ENCODE measurements at regions not wholly inside any gene's neighbourhood (a gene's known extent, or its start where the extent isn't known, plus 50 kb on each side); places are given as distances from the start of the nearest gene placed in this dataset.

GRCh38 chr16:16991711-16992110 lies 479.0 kb downstream of the XYLT1 start:
- intact Hi-C loops (cut with DNase I; ENCODE audit: low total_unique reads): no loop called here
- DNase-seq (ENCODE audit: low spot score in 2 of 2): no peak
- no peak overlapping the region for H3K4me3 ChIP-seq (ENCODE audit: low read depth, poor library complexity, severe bottlenecking)
- 91 to 92% methylated on average over 4 of the region's 4 CpGs for WGBS, 2 donors
- TF ChIP-seq POLR2A (IDR thresholded peaks at IDR 0.05): no peak
- TF ChIP-seq, protein P1, sequence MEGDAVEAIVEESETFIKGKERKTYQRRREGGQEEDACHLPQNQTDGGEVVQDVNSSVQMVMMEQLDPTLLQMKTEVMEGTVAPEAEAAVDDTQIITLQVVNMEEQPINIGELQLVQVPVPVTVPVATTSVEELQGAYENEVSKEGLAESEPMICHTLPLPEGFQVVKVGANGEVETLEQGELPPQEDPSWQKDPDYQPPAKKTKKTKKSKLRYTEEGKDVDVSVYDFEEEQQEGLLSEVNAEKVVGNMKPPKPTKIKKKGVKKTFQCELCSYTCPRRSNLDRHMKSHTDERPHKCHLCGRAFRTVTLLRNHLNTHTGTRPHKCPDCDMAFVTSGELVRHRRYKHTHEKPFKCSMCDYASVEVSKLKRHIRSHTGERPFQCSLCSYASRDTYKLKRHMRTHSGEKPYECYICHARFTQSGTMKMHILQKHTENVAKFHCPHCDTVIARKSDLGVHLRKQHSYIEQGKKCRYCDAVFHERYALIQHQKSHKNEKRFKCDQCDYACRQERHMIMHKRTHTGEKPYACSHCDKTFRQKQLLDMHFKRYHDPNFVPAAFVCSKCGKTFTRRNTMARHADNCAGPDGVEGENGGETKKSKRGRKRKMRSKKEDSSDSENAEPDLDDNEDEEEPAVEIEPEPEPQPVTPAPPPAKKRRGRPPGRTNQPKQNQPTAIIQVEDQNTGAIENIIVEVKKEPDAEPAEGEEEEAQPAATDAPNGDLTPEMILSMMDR (IDR thresholded peaks at IDR 0.05): no peak

DNA sequence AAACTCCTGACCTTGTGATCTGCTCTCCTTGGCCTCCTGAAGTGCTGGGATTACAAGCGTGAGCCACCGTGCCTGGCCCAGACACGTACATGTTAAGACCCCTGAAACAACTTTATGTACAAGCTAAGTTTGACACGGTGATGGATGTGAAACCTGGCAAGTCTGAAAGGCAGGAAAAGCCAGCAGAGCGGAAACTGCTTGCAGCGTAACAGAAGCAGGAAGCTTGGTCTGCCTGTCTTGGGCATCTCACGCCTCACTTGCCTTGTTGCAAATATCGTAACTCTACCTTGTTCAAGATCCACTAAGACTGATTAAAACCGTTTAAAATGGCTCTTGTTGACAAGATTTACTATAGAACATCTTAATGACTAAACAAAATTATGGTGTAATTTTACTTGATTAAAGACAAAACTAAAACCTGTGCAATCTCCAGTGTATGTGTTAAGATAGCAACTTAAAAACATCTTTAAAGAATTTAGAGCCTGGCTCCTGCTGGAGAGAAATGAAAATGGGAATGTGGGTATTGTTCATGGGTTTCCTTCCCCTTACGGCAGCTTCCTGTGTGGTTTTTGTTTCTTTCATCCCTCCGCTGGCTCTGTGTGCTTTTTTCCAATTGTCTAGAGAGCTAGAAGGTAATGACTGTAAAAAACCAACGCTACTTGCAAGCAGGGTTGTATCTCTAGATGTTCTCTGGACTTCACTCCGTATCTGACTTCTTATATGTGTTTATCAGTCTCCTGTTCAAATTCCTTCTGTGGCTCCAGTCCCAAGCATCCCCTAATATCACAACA lies 477.6 kb downstream of the XYLT1 start:
- TF ChIP-seq POLR2A (IDR thresholded peaks at IDR 0.05): no peak
- TF ChIP-seq, protein P1 (IDR thresholded peaks at IDR 0.05): no peak
- DNase-seq (ENCODE audit: low spot score in 2 of 2): no peak
- 21 to 27% methylated on average over 13 of the region's 13 CpGs for WGBS, 2 donors
- H3K4me3 ChIP-seq (ENCODE audit: low read depth, poor library complexity, severe bottlenecking): no peak overlapping the region
- intact Hi-C loops (cut with DNase I; ENCODE audit: low total_unique reads): no loop called here

DNA sequence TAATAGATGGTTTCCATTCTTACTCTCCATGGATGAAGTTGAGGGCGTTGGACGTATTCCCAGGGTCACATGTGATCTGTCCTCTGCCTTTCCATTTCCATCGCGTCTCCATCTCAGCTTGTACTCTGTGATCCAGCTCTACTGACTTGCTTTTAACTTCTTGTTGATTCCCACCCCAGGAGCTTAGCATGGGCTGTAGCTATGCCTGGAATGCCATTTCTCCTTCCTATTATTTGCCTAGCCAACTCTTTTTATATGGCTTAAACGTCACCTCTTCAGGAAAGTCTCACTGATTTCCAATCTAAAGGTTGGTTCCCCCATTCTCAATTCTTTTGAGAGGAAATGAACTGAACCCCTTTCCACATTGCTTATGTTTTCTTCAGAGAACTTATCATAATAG lies 475.9 kb downstream of the XYLT1 start:
- WGBS, 2 donors: 82 to 97% methylated on average over 5 of the region's 5 CpGs
- intact Hi-C loops (cut with DNase I; ENCODE audit: low total_unique reads): no loop called here
- TF ChIP-seq, protein P1 (IDR thresholded peaks at IDR 0.05): no peak
- TF ChIP-seq POLR2A (IDR thresholded peaks at IDR 0.05): no peak
- DNase-seq (ENCODE audit: low spot score in 2 of 2): no peak
- no peak overlapping the region for H3K4me3 ChIP-seq (ENCODE audit: low read depth, poor library complexity, severe bottlenecking)

GRCh38 chr16:16996827-16997226 lies 473.9 kb downstream of the XYLT1 start:
- TF ChIP-seq, protein P1 (IDR thresholded peaks at IDR 0.05): no peak
- no peak for TF ChIP-seq POLR2A (IDR thresholded peaks at IDR 0.05)
- WGBS, 2 donors: 56 to 62% methylated on average over 3 of the region's 3 CpGs
- H3K4me3 ChIP-seq (ENCODE audit: low read depth, poor library complexity, severe bottlenecking): no peak overlapping the region

DNA sequence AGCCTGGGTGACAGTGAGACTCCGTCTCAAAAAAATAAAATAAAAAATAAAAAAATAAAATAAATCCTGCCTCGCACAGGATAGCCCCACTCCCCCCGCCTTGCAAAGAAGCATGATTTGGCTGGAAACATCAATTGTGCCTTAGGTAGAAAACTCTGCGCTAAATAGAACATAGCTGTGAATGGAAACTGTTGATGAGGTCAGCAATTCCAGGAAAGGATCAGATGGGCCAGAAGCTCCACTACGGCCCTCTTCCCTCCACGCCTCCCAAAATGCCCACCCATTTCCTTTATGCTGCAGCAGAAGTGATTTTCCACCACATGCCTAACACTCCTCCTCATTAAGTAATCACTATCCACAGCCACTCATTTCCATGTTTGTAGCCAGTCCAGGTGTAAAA lies 473.4 kb downstream of the XYLT1 start:
- intact Hi-C loops (cut with DNase I; ENCODE audit: low total_unique reads): no loop called here
- H3K4me3 ChIP-seq (ENCODE audit: low read depth, poor library complexity, severe bottlenecking): no peak overlapping the region
- no peak for DNase-seq (ENCODE audit: low spot score in 2 of 2)
- TF ChIP-seq, protein P1 (IDR thresholded peaks at IDR 0.05): no peak
- no peak for TF ChIP-seq POLR2A (IDR thresholded peaks at IDR 0.05)
- 77 to 79% methylated on average over 6 of the region's 6 CpGs for WGBS, 2 donors

More at GRCh38 chr16:16996827-16997226, 473.9 kb downstream of the XYLT1 start:
- intact Hi-C loops (cut with DNase I; ENCODE audit: low total_unique reads): no loop called here
- DNase-seq (ENCODE audit: low spot score in 2 of 2): no peak

- WGBS, 2 donors: 84 to 86% methylated on average over 3 of the region's 3 CpGs
- TF ChIP-seq, protein P1 (IDR thresholded peaks at IDR 0.05): no peak
- TF ChIP-seq POLR2A (IDR thresholded peaks at IDR 0.05): no peak
- DNase-seq (ENCODE audit: low spot score in 2 of 2): no peak
- H3K4me3 ChIP-seq (ENCODE audit: low read depth, poor library complexity, severe bottlenecking): no peak overlapping the region
- intact Hi-C loops (cut with DNase I; ENCODE audit: low total_unique reads): no loop called here
Measured at GRCh38 chr16:17001471-17001870, 469.3 kb downstream of the XYLT1 start.
